Endothelial cell of umbilical vein (primary cell): ENCODE measurements at regions not wholly inside any gene's neighbourhood (a gene's known extent, or its start where the extent isn't known, plus 50 kb on each side); places are given as distances from the start of the nearest gene placed in this dataset.

Experiments
- BruUV-seq: library from RNA; stranded (reverse); fragments of 400-500 nt; replicated peaks from 2 replicates; lab custom pipeline; 2021; lab: Mats Ljungman, UMichigan
- CTCF ChIA-PET: fragments of 300-600, 350-600 bp; sonication (Branson Sonifier 250); formaldehyde crosslinking; loops from one replicate; lab custom pipeline; 2021; ENCODE audit warnings: antibody characterized with exemption, inconsistent platforms; lab: Charles Lee
- POLR2A ChIA-PET: fragments of 300-600, 350-600 bp; sonication (Branson Sonifier 250); formaldehyde crosslinking; loops from one replicate; lab custom pipeline; 2021; ENCODE audit warnings: antibody characterized with exemption, inconsistent platforms; lab: Charles Lee
- DNase-seq: peaks from one replicate; pipeline ENCODE4 v3.0.0-alpha.2; 2011; ENCODE audit warnings: low read depth, low spot score
- FAIRE-seq: peaks from 2 replicates; lab custom pipeline; 2011; peaks lifted over from hg19 to GRCh38; lab: Jason Lieb, UNC
- H2AFZ ChIP-seq: 2 replicates; pipeline ENCODE4 v1.6.0; 2012; ENCODE audit warnings: low read depth, low read length, control low read depth, inconsistent platforms
- H3K27ac ChIP-seq: 2 replicates; pipeline ENCODE4 v1.5.1; 2011; ENCODE audit warnings: low read depth, mild to moderate bottlenecking, control low read depth, low read length, moderate library complexity; ENCODE audit not compliant: insufficient read depth
- H3K27me3 ChIP-seq, 2 experiments: 2 replicates each; pipeline versions ENCODE4 v1.6.0 to v1.6.1; 2011; ENCODE audit warnings: low read length in 2 of 2, mixed read lengths in 1 of 2; ENCODE audit not compliant: control insufficient read depth in 2 of 2, insufficient read depth in 2 of 2
- H3K36me3 ChIP-seq, 2 experiments: 2 replicates in 1 of 2; 3 replicates in 1 of 2; pipeline ENCODE4 v1.5.1; 2011; ENCODE audit warnings: low read length in 2 of 2, mild to moderate bottlenecking in 1 of 2, moderate library complexity in 1 of 2; ENCODE audit not compliant: control insufficient read depth in 2 of 2, insufficient read depth in 2 of 2; ENCODE audit errors: extremely low read depth in 1 of 2
- H3K4me1 ChIP-seq: 3 replicates; pipeline ENCODE4 v1.5.1; 2011; ENCODE audit warnings: mild to moderate bottlenecking, low read length; ENCODE audit not compliant: control insufficient read depth, insufficient read depth; ENCODE audit errors: extremely low read depth
- H3K4me2 ChIP-seq: 2 replicates; pipeline ENCODE4 v1.6.1; 2011; ENCODE audit warnings: low read length, control low read depth, mixed read lengths; ENCODE audit not compliant: insufficient read depth
- H3K4me3 ChIP-seq, 3 experiments: fragments of 200-600 bp in 1 of 3; sonication (generic), shearing (Covaris generic) in 1 of 3; replicated peaks in 1 of 3; 2 replicates each; pipeline ENCODE4 v1.5.1; 2011 to 2016; ENCODE audit warnings: control low read depth in 3 of 3, low read length in 3 of 3, mild to moderate bottlenecking in 2 of 3, inconsistent platforms in 1 of 3, low read depth in 1 of 3, moderate library complexity in 1 of 3; ENCODE audit not compliant: insufficient read depth in 1 of 3
- H3K79me2 ChIP-seq: 2 replicates; pipeline ENCODE4 v1.6.0; 2012; ENCODE audit warnings: low read length, inconsistent platforms; ENCODE audit not compliant: control insufficient read depth, insufficient read depth
- H3K9ac ChIP-seq: replicated peaks from 2 replicates; pipeline ENCODE3; 2011; ENCODE audit warnings: low read length, control low read depth; ENCODE audit not compliant: insufficient read depth; ENCODE audit errors: extremely low read depth
- H3K9me1 ChIP-seq: replicated peaks from 3 replicates; pipeline ENCODE4 v1.6.0; 2011; ENCODE audit warnings: mild to moderate bottlenecking, low read length; ENCODE audit not compliant: control insufficient read depth, insufficient read depth; ENCODE audit errors: extremely low read depth
- H3K9me3 ChIP-seq: replicated peaks from 2 replicates; pipeline ENCODE4 v1.5.1; 2012; ENCODE audit warnings: low read length, inconsistent platforms; ENCODE audit not compliant: control insufficient read depth, insufficient read depth
- H4K20me1 ChIP-seq: replicated peaks from 2 replicates; pipeline ENCODE3; 2011; ENCODE audit warnings: mild to moderate bottlenecking, low read length; ENCODE audit not compliant: control insufficient read depth, insufficient read depth; ENCODE audit errors: extremely low read depth
- EZH2 ChIP-seq: IDR thresholded peaks from 2 replicates; pipeline ENCODE4 v1.6.1; 2012; ENCODE audit warnings: borderline replicate concordance, low read depth, mild to moderate bottlenecking, moderate library complexity, low read length, inconsistent platforms; ENCODE audit not compliant: severe bottlenecking
- FOS ChIP-seq: IDR thresholded peaks from 2 replicates; pipeline ENCODE4 v1.6.1; 2011; ENCODE audit warnings: mild to moderate bottlenecking, low read length, moderate library complexity, borderline replicate concordance; ENCODE audit not compliant: insufficient read depth
- JUN ChIP-seq: IDR thresholded peaks from 2 replicates; pipeline ENCODE4 v1.6.1; 2011; ENCODE audit warnings: borderline replicate concordance, low read depth; ENCODE audit not compliant: insufficient read length, insufficient read depth
- POLR2AphosphoS5 ChIP-seq: IDR thresholded peaks from 2 replicates; pipeline ENCODE4 v1.6.1; 2012; ENCODE audit warnings: low read depth, mild to moderate bottlenecking, control low read depth, low read length, moderate library complexity; ENCODE audit not compliant: insufficient read depth
- dilution Hi-C: fragments of 300-500 bp; cut with MboI; formaldehyde crosslinking; loops from one replicate; pipeline ENCODE4 v1.15.0; 2019; ENCODE audit warnings: low sequenced_read_pairs; ENCODE audit not compliant: extremely low pct_ligation_motif_present
- intact Hi-C: fragments of 100-400 bp; cut with micrococcal nuclease; formaldehyde crosslinking; loops from one replicate; pipeline ENCODE4 v1.10.0; 2022
- TF ChIP-seq, protein P1 (sequence below): IDR thresholded peaks from 2 replicates; pipeline ENCODE4 v1.6.1; 2011; ENCODE audit not compliant: insufficient read depth, insufficient read length
- TF ChIP-seq, protein P2 (sequence below), 2 donors: IDR thresholded peaks; 1 replicate in 1 of 2; 2 replicates in 1 of 2; pipeline ENCODE4 v1.5.1; 2011; ENCODE audit warnings: low read length in 2 of 2, mild to moderate bottlenecking in 2 of 2, moderate library complexity in 2 of 2, control low read depth in 1 of 2, inconsistent platforms in 1 of 2, low read depth in 1 of 2; ENCODE audit not compliant: insufficient read depth in 1 of 2; ENCODE audit errors: extremely low read depth in 1 of 2

DNA sequence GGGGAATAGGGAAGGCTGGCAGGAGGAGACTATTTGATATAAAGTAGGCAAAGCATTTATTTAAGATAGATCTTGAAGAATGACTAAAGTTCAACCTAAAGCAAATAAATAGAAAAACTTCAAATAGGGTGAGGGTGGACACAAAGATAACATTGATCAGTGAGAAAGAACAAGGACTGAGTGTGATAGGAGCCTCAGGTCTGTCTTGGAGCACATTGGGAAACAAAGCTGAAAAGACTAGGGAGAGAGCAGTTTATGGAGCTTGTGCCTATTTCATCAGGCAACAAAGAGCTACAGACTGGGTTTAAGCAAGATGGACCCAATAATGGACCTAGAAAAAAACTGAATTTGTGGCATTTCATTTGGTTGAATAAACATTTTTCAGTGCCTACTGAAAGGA lies 425.6 kb downstream of the SMARCA1 start:
- Histone ChIP-seq H3K27ac (no peak overlapping the region), H3K79me2 (no peaks in the 10 kb centered on the region), H4K20me1 (no peaks in the 10 kb centered on the region), H3K9ac (no peak overlapping the region), H3K27me3 (no peaks in the 10 kb centered on the region), H3K4me1 (no peaks in the 10 kb centered on the region), H3K4me3 (no peak overlapping the region), H3K36me3 (no peaks in the 10 kb centered on the region), H3K9me3 (no peaks in the 10 kb centered on the region), H3K4me2 (no peak overlapping the region), H3K9me1 (no peaks in the 10 kb centered on the region), H2AFZ (no peak overlapping the region)
- no peak for FAIRE-seq
- ChIA-PET POLR2A (no interaction called here), CTCF (no interaction called here)
- no peak for DNase-seq
- dilution Hi-C loops: no loop called here
- TF ChIP-seq FOS (no peak), JUN (no peak), POLR2AphosphoS5 (no peak)
- intact Hi-C loops: no loop called here
- BruUV-seq: no TSS peak

DNA sequence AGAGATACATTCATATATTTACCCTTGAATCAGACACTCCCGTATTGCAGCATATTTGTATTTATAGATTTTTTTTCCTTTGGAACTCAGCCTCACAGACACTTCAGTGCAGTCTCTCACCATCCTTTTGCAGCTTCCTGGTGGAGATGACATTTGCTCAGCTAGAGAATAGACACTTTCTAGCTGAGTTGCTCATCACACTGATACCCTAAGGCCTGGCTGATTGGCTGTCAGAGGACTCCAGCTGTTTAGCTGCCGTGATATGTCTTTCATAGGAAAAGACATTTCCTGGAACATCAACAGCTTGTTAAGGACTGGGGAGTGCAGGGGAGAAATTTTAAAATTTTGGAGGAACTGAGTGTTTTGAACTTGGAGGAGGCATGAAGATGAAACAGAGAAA lies 429.6 kb downstream of the SMARCA1 start:
- Histone ChIP-seq H2AFZ (no peak overlapping the region), H4K20me1 (no peaks in the 10 kb centered on the region), H3K9me3 (no peaks in the 10 kb centered on the region), H3K27me3 (no peaks in the 10 kb centered on the region), H3K9ac (no peak overlapping the region), H3K9me1 (no peaks in the 10 kb centered on the region), H3K4me2 (no peak overlapping the region), H3K79me2 (no peaks in the 10 kb centered on the region), H3K4me1 (no peaks in the 10 kb centered on the region), H3K27ac (no peak overlapping the region), H3K36me3 (no peaks in the 10 kb centered on the region), H3K4me3 (no peak overlapping the region)
- DNase-seq (no peak), FAIRE-seq (no peak)
- ChIA-PET POLR2A (no interaction called here), CTCF (no interaction called here)
- intact Hi-C loops (no loop called here), dilution Hi-C loops (no loop called here)
- BruUV-seq: no TSS peak
- TF ChIP-seq, protein P1, sequence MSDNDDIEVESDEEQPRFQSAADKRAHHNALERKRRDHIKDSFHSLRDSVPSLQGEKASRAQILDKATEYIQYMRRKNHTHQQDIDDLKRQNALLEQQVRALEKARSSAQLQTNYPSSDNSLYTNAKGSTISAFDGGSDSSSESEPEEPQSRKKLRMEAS: no peak
- TF ChIP-seq, protein P2, sequence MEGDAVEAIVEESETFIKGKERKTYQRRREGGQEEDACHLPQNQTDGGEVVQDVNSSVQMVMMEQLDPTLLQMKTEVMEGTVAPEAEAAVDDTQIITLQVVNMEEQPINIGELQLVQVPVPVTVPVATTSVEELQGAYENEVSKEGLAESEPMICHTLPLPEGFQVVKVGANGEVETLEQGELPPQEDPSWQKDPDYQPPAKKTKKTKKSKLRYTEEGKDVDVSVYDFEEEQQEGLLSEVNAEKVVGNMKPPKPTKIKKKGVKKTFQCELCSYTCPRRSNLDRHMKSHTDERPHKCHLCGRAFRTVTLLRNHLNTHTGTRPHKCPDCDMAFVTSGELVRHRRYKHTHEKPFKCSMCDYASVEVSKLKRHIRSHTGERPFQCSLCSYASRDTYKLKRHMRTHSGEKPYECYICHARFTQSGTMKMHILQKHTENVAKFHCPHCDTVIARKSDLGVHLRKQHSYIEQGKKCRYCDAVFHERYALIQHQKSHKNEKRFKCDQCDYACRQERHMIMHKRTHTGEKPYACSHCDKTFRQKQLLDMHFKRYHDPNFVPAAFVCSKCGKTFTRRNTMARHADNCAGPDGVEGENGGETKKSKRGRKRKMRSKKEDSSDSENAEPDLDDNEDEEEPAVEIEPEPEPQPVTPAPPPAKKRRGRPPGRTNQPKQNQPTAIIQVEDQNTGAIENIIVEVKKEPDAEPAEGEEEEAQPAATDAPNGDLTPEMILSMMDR (IDR thresholded peaks at IDR 0.05; ENCODE audit: extremely low read depth in 1 of 2, insufficient read depth in 1 of 2, low read depth in 1 of 2, low read length in 2 of 2): no peak
- no peak for TF ChIP-seq EZH2
